ENCODE measurements at regions not wholly inside any gene's neighbourhood (a gene's known extent, or its start where the extent isn't known, plus 50 kb on each side); places are given as distances from the start of the nearest gene placed in this dataset.

DNA sequence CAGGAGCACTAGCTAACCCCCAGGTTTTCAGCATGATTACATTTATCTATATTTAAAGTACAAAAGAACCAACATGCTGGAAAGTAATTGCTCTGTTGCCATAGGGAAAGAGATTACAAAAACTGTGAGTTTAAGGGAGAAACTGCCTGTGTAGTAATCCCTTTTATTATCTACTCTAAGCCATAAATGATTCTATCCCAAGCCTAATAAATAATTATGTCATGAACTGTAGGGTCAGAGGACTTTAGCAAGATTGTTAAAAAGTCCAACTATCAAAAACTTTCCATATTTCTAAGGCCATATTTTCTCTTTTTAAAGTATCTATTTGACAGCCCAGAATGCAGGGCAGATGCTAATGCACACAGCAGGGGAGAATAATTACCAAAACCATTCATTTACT is 573.8 kb upstream of the MIR17HG start:
- Histone ChIP-seq H3K4me2 (ENCODE audit: low read length) (no peak overlapping the region), H3K4me3 (ENCODE audit: low read length) (no peak overlapping the region), H4K20me1 (ENCODE audit: control insufficient read depth, insufficient read depth, low read depth, low read length) (no peaks in the 10 kb centered on the region), H3K9me3 (ENCODE audit: control insufficient read depth, insufficient read depth, low read length) (no peaks in the 10 kb centered on the region), H3F3A (ENCODE audit: control insufficient read depth, insufficient read depth) (no peaks in the 10 kb centered on the region), H3K9me2 (replicated peaks; ENCODE audit: control insufficient read depth, low read length) (no peaks in the 10 kb centered on the region), H3K36me3 (ENCODE audit: control insufficient read depth, low read length) (no peaks in the 10 kb centered on the region), H3K27ac (ENCODE audit: low read depth, low read length) (no peak overlapping the region), H3K4me1 (ENCODE audit: control insufficient read depth, low read length) (no peaks in the 10 kb centered on the region), H3K79me2 (ENCODE audit: control insufficient read depth, low read length) (no peaks in the 10 kb centered on the region), H3K27me3 (ENCODE audit: control insufficient read depth, low read length) (no peaks in the 10 kb centered on the region)
- TF ChIP-seq, protein P1, sequence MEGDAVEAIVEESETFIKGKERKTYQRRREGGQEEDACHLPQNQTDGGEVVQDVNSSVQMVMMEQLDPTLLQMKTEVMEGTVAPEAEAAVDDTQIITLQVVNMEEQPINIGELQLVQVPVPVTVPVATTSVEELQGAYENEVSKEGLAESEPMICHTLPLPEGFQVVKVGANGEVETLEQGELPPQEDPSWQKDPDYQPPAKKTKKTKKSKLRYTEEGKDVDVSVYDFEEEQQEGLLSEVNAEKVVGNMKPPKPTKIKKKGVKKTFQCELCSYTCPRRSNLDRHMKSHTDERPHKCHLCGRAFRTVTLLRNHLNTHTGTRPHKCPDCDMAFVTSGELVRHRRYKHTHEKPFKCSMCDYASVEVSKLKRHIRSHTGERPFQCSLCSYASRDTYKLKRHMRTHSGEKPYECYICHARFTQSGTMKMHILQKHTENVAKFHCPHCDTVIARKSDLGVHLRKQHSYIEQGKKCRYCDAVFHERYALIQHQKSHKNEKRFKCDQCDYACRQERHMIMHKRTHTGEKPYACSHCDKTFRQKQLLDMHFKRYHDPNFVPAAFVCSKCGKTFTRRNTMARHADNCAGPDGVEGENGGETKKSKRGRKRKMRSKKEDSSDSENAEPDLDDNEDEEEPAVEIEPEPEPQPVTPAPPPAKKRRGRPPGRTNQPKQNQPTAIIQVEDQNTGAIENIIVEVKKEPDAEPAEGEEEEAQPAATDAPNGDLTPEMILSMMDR (IDR thresholded peaks at IDR 0.05; ENCODE audit: low read depth, low read length, poor library complexity, severe bottlenecking) = no peak
- no peak for TF ChIP-seq EZH2phosphoT487 (IDR thresholded peaks at IDR 0.05; ENCODE audit: borderline replicate concordance, low read length)

DNA sequence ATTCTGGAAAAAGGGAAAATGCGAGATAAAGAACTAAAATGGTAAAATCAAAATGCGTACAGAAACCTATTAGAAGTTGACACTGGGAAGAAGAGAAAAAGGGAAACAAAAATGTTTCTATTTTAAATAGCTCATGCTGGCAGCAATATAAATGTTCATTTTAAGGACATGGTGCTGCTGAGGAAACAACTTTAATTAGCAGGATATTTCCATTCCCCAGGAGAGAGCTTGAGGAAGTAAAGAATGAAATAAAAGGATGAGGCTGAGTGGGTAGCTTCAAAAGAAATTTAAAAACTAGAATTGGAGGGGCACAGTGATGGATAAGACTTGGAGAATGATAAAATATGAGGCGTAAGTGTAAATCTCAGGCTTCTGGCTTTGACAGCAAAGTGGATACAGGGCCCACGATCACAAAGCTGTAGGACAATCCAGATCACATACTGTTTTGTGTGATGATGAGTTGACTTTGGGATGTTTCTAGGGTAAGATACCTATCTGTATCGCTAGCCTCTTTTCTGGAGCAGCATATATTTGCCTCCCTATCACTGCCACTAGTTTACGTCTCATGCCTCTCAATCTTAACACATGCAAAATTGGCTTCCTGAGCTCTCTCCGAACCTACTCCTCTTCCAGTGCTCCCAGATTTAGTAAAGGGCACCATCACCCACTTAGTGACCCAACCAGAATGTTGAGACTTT is 571.3 kb upstream of the MIR17HG start:
- H3K9me3 ChIP-seq (ENCODE audit: control insufficient read depth, insufficient read depth, low read length) = no peaks in the 10 kb centered on the region
- no peaks in the 10 kb centered on the region for H3K27me3 ChIP-seq (ENCODE audit: control insufficient read depth, low read length)

DNA sequence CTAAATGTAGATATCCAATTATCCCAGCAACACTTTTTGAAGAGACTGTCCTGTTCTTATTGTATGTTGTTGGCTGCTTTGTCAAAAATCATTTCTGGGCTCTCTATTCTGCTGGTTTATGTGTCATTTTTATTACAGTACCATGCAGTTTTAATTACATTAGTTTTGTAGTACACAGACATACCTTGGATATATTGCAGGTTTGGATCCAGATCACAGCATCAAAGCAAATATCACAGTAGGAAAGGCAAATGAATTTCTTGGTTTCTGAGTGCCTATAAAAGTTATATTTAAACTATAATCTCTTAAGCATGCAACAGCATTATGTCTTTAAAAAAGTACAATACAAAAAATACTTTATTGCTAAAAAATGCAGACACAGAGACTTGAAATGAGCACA is 564.2 kb upstream of the MIR17HG start:
- Histone ChIP-seq H3K27ac (ENCODE audit: low read depth, low read length) (no peak overlapping the region), H4K20me1 (ENCODE audit: control insufficient read depth, insufficient read depth, low read depth, low read length) (no peaks in the 10 kb centered on the region), H3K9me2 (replicated peaks; ENCODE audit: control insufficient read depth, low read length) (no peaks in the 10 kb centered on the region), H3K4me3 (ENCODE audit: low read length) (no peak overlapping the region), H3F3A (ENCODE audit: control insufficient read depth, insufficient read depth) (no peaks in the 10 kb centered on the region), H3K27me3 (ENCODE audit: control insufficient read depth, low read length) (no peaks in the 10 kb centered on the region), H3K9me3 (ENCODE audit: control insufficient read depth, insufficient read depth, low read length) (no peaks in the 10 kb centered on the region), H3K36me3 (ENCODE audit: control insufficient read depth, low read length) (no peaks in the 10 kb centered on the region), H3K79me2 (ENCODE audit: control insufficient read depth, low read length) (no peaks in the 10 kb centered on the region), H3K4me1 (ENCODE audit: control insufficient read depth, low read length) (no peaks in the 10 kb centered on the region), H3K4me2 (ENCODE audit: low read length) (no peak overlapping the region)
- TF ChIP-seq, protein P1 (IDR thresholded peaks at IDR 0.05; ENCODE audit: low read depth, low read length, poor library complexity, severe bottlenecking) = no peak
- no peak for TF ChIP-seq EZH2phosphoT487 (IDR thresholded peaks at IDR 0.05; ENCODE audit: borderline replicate concordance, low read length)

More for the DNA sequence above, 571.3 kb upstream of the MIR17HG start:
- H3K36me3 ChIP-seq (ENCODE audit: control insufficient read depth, low read length) = no peaks in the 10 kb centered on the region
- TF ChIP-seq, protein P1 (IDR thresholded peaks at IDR 0.05; ENCODE audit: low read depth, low read length, poor library complexity, severe bottlenecking) = no peak
- TF ChIP-seq EZH2phosphoT487 (IDR thresholded peaks at IDR 0.05; ENCODE audit: borderline replicate concordance, low read length) = no peak
- no peak overlapping the region for H3K27ac ChIP-seq (ENCODE audit: low read depth, low read length)
- no peak overlapping the region for H3K4me2 ChIP-seq (ENCODE audit: low read length)
- no peaks in the 10 kb centered on the region for H3K79me2 ChIP-seq (ENCODE audit: control insufficient read depth, low read length)
- H4K20me1 ChIP-seq (ENCODE audit: control insufficient read depth, insufficient read depth, low read depth, low read length) = no peaks in the 10 kb centered on the region
- H3F3A ChIP-seq (ENCODE audit: control insufficient read depth, insufficient read depth) = no peaks in the 10 kb centered on the region
- no peaks in the 10 kb centered on the region for H3K9me2 ChIP-seq (replicated peaks; ENCODE audit: control insufficient read depth, low read length)
- no peaks in the 10 kb centered on the region for H3K4me1 ChIP-seq (ENCODE audit: control insufficient read depth, low read length)
- H3K4me3 ChIP-seq (ENCODE audit: low read length) = no peak overlapping the region
